ENCODE measurements at regions not wholly inside any gene's neighbourhood (a gene's known extent, or its start where the extent isn't known, plus 50 kb on each side); places are given as distances from the start of the nearest gene placed in this dataset.
A peak's percentile ranks its signal among the peaks of the same experiment; 100 is the strongest.

DNA sequence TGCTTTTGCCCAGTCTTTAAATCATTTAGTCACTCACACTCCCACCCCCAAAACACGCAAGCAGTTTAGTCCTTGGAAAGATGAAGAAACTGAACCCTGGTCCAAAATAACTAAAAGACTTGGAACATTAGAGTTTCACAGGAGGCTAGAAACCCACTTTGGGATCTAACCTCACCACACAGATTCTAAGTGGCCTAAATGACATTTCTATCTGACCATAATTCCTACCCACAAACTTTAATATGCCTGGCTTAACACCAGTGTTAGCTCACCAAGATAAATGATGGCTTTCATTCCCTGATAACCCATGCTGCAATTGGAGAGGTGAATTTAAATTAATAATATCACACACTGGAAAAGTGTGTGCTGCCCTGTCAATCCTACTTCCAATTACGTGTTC lies 295.3 kb upstream of the UBE2E2 start:
- no peak for DNase-seq

- DNase-seq, result no peak
Observed at GRCh38 chr3:22908989-22909507, 294.1 kb upstream of the UBE2E2 start.

DNA sequence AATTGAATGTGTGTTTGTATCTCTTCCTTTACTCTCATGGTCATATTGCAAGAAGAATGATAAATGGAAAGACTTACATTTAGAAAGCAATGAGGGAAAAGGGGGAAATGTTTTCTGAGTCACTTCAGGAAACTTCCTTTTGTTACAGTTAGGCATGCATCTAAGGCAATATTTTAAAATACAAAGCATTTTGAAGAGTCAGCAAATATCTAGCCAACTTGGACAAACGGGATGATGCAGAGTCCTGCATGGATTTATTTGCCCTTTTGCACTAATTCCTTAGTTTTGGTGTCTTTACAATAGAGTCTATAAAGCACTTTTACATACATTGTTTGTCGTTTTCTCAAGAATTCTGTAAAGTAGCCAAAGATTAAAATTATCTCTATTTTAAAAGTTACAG lies 286.2 kb upstream of the UBE2E2 start:
- no peak for DNase-seq

DNA sequence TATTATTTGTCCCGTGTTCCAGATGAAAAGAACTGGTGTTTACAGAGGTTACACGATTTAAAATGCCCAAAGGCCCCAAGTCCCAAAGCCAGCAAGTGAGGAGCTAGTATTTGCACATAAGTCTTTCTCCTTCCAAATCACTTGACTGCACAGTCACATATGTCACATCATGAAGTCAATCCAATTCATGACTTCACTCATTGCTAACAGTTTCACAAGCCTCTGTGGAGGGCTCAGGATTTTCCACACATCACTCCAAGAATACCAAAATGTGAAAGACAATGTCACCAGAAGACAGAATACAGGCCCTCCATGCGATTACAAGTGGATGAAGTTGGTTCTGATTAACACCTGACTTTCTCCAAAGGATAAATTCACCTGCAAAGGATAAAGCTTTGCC lies 283.1 kb upstream of the UBE2E2 start:
- no peak for DNase-seq

DNA sequence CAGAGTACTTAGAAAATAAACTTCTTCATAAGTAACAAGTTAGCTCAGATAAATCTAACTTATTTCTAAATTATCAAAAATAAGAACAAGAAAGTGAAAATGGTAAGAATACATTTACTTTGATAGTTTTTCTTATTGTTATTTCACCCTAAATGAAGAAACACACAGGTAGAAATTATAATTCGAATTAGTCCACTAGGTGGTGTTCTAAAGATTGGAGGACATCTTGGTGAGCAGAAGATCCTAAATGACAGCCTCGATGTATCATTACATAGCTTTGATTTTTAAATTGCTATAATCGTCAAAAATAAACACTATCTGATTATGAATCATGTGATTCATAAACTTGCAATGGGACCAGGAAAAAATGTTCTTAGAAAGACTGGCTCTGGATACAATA lies 280.8 kb upstream of the UBE2E2 start:
- no peak for DNase-seq

DNA sequence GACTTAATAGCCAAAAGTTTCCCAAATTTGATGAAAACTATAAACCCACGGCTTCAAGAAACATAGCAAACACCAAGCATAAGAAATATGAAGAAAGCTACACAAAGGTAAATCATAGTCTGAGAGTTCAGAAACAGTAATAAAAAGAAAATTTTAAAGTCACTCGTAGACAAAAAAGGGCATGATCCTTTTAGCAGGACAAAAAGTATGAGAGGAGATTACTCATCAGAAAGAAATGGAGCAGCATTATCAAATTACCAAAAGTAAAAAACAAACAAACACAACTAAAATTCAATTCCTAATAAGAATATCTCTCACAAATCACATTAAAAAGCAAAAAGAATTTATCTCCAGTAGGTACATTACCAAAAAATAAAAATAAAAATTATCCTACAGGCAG lies 279.4 kb upstream of the UBE2E2 start:
- no peak for DNase-seq

- no peak for DNase-seq
Observed at GRCh38 chr3:22928216-22929110, 274.7 kb upstream of the UBE2E2 start.

- DNase-seq, result no peak
Observed at GRCh38 chr3:22933051-22933840, 269.9 kb upstream of the UBE2E2 start.

DNA sequence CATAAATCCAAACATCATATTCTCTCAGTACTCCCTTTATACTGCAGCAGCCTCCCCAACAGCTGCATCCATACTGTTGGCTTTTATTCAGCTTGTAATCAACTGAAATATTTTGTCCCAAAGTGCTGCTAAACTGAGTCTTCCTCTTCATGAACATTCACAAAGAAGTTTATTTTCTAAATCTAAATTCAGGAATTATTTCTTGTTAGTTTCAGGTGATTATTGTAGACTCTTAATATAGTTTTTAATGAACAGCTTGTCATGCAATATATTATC lies 269.3 kb upstream of the UBE2E2 start:
- no peak for DNase-seq

GRCh38 chr3:22935040-22935439 lies 268.1 kb upstream of the UBE2E2 start:
- no peak for DNase-seq

DNA sequence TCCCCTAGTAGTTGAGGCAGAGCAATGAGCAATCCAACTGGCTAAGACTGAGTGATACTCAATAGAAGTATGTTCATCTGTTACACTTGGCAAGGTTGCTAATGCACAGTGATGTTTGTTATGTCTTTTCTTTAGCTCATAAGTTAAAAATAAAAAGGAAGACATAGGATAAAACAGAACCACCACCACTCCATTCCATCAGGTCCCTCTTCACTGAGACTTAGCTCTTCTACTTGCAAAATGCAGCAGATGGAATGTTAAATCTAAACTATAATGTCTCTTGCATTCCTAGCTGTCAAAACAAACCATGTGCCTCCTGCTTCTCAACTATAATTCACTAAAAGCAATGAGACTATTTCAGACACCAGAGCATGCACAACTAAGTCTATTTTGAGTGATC lies 265.6 kb upstream of the UBE2E2 start:
- no peak for DNase-seq

GRCh38 chr3:22938739-22939138 lies 264.4 kb upstream of the UBE2E2 start:
- DNase-seq, result no peak

- DNase-seq, result no peak
Observed at GRCh38 chr3:22939349-22939748, 263.8 kb upstream of the UBE2E2 start.

DNA sequence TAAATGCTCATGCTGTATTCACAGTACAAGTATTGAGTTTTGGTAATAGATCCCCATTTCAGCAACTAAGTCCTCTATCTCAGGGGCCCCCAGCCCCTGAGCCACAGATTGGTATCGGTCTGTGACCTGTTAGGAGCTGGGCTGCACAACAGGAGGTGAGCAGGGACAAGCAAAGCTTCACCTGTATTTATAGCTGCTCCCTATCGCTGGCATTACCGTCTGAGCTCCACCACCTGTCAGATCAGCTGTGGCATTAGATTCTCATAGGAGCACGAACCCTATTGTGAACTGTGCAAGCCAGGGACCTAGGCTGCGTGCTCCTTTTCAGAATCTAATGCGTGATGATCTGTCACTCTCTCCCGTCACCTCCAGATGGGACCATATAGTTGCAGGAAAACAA lies 262.8 kb upstream of the UBE2E2 start:
- DNase-seq, result no peak

GRCh38 chr3:22942981-22943380 lies 260.1 kb upstream of the UBE2E2 start:
- DNase-seq, result no peak

DNA sequence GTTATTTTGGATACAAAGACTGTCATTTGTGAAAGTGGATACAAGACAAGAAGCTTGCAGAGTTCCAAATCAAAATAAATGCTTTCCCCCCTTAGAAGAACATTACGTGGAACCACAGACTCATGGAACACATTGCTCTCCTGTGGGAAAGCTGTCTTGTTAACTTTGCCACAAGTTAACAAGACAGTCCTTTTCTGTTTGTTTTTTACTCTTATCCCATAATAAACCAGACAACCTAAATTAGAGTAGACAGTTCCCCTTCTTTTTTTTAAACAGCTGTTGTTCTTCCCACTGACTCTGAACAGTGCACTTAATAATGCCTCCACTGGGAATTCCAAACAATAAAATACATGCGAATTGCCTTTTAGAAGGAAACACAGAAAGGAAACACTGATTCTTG lies 255.3 kb upstream of the UBE2E2 start:
- DNase-seq, result no peak

DNA sequence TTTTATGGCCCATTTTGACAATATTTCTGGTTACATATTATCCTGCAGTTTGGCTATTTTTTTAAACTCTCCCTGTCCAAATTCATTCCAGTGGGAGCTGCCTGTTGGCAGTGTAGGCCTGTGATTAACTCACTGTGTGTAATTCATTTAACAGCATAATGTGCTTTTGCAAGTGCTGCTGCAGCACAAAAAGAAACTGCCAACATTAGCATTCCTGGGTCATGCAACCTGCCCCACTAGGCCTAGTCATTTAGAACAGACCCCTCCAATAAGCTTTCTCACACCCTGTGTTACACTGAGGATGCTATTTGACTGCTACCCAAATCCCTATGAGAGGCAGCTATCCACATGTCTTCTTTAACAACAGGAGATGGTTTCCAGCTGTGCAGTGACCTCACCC lies 251.2 kb upstream of the UBE2E2 start:
- DNase-seq, result no peak

DNA sequence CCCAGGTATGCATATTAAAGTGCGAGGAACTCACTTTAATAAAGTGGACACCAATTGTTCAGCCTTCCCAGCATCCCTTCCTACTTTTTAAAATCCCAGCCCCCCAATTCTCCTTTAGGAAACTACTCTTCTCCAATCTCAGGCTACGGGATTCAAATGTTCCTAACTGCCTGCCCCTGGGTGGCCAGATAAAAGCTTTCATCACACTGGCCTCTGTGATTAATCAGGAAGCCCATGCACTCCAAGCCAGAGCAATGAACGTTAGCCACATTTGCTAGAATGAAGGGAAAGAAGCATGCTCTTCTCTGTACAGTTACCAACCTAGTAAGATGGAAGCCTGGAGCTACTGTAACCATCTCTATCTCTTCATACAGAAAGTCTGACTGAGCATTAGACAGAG lies 250.3 kb upstream of the UBE2E2 start:
- DNase-seq, result no peak

DNA sequence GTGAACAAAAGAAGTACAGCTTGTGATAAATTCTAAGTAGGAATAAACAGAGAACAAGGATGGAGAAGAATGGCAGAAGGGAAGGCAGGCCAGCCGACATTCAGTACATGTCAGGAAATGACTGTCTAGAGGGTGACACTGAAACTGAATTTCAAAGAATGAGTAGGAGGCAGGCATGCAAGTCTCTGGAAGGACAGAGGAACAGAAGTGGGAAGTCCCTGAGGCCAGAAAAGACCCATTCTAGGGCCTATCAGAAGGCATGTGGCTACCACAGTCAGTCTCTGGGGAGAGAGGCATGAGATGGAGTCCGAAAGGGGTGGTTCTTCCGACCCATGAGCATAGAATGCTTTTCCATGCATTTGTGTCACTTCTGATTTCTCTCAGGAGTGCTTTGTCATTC lies 243.5 kb upstream of the UBE2E2 start:
- no peak for DNase-seq

DNA sequence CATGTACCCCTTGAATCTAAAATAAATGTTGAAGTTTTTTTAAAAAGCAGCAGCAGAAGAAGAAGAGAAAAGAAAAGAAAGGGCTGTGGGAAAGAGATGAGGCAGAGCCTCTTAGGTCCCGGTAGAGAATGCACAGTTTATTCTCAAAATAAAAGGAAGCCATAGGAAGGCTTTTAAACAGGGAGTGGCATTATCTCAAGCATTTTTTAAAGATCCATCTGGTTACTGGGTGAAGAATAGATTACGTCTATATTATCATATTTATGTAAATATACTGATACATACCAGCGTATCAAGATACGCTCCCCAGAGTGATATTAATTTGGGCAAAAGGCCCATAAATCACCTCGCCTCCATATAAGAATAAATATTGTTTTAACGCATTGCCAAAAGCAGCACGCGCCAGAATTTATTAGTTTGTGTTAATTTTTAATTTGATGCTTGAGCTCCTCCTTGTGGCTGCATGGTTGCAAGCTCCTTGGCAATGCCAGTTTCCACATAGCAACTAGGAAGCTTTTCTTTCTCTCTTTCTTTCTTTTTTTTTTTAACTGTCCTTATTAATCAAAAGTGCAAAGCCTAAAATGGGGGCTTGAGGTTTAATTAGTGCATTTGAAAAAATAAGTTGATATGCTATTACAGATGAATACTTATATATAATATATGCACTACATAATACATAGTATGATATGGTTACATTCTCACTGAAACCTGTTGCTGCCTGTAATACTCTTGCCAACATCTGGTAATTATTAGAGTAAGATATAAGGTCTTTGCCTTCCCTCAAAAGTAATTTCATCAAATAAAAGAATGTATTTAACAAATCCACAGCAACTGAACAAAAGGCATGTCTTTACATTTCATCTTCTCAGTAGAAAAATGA lies 242.8 kb upstream of the UBE2E2 start:
- DNase-seq, result peak; percentile 35

GRCh38 chr3:22962244-22962643 lies 240.9 kb upstream of the UBE2E2 start:
- no peak for DNase-seq

DNA sequence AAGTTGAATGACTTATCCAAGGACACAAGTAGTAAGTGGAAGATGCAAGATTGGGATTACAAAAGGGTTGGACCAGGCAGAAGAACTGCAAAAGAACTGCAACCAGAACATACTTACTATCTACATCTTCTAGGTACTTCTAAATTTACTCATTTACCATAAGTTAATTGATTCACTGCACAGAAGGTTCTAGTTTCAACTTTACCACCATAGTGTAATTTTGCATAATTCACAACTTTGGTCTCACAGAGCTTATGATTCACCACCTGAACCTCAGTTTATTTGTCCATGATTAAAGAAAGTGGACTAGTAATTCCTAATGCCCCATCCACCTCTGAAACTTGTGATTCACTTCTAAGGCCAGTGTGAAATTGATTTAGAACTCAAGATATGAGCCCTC lies 236.8 kb upstream of the UBE2E2 start:
- no peak for DNase-seq

DNA sequence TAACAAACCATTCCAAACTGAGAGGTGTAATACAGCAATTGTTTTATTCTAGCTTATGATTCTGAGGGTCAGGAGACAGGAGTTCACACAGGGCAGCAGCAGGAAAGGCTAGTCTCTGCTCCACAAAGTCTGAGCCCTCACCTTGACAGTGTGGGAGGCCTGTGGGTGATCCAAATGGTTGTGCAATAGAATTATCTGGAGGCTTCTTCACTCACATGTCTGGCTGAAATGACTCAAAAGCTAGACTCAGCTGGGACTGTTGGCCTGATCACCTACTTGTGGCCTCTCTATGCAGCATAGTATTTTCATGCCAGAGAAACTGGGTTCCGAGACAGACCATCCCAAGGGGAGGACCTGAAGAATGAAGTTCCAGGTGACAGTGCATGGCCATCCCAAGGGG lies 233.9 kb upstream of the UBE2E2 start:
- DNase-seq, result no peak

Data from T1000 (cell line).